ENCODE measurements at regions not wholly inside any gene's neighbourhood (a gene's known extent, or its start where the extent isn't known, plus 50 kb on each side); places are given as distances from the start of the nearest gene placed in this dataset.
"Not testable (repeated sequence)": the region's sequence is repeated elsewhere in the genome, so short reads cannot be mapped to it uniquely, and the experiment has no call there.

DNA sequence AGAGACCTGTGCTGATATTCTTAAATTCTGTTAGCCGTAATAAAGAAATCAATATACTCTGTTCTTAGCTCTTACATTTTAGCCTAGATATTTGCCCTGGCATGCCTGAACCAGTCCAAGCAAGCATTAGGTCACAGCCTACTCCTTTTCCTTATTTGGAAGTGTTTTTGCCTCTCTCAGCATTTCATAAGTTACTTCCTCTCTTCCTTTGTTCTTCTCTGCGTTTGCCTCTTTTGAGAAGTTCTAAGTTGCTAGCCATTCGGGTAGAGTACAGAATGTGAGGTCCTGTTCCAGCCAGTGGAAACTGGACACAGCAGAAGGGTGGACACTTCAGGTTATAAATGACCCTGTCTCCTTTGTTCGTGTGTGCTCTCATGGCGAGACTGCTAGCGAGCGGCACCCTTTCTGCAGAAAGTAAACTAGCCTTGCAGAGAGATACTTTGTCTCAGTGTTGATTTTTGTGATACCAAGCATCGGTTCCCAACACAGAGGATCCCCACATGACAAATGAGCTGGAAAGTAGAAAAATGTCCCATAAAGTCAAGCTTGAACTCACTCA is 75.0 kb upstream of the FAM153A start:
- DNase-seq = not testable (repeated sequence)

GRCh38 chr5:177856474-177856873 is 73.8 kb upstream of the FAM153A start:
- DNase-seq = not testable (repeated sequence)

DNA sequence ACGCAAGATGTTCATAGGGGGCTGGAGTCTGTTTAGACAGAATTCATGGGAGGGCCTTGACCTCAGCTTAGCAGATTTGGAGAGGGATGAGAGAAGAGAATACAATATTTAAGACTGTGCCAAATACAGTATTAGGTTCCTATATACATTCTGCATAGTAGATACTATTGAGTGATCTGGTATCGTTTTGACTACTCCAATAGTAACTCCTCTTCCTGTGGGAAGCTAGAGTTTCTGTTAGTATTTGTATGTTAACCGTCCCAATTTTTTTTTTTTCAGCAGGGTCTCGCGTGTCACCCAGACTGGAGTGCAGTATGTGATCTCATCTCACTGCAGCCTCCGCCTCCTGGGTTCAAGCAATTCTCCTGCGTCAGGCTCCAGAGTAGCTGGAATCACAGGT is 65.2 kb upstream of the FAM153A start:
- not testable (repeated sequence) for DNase-seq

GRCh38 chr5:177846598-177846997 is 63.9 kb upstream of the FAM153A start:
- peak; percentile 12 for DNase-seq

- DNase-seq = not testable (repeated sequence)
Observed at GRCh38 chr5:177845906-177846305, 63.2 kb upstream of the FAM153A start.

GRCh38 chr5:177836191-177836590 is 53.5 kb upstream of the FAM153A start:
- DNase-seq = peak; percentile 26

All from CD4-positive, alpha-beta T cell treated with Interleukin-21 for 1 hour (primary cell).